ENCODE measurements at regions not wholly inside any gene's neighbourhood (a gene's known extent, or its start where the extent isn't known, plus 50 kb on each side); places are given as distances from the start of the nearest gene placed in this dataset.
"Not testable (repeated sequence)": the region's sequence is repeated elsewhere in the genome, so short reads cannot be mapped to it uniquely, and the experiment has no call there.

- DNase-seq = not testable (repeated sequence)
Measured at GRCh38 chr2:111432423-111432822, 311.7 kb downstream of the BCL2L11 start.

GRCh38 chr2:111432916-111433499, 312.3 kb downstream of the BCL2L11 start:
- not testable (repeated sequence) for DNase-seq

- DNase-seq = not testable (repeated sequence)
Measured at GRCh38 chr2:111433892-111434607, 313.3 kb downstream of the BCL2L11 start.

GRCh38 chr2:111434608-111434939, 313.9 kb downstream of the BCL2L11 start:
- DNase-seq = not testable (repeated sequence)

GRCh38 chr2:111435553-111436310, 315.0 kb downstream of the BCL2L11 start:
- not testable (repeated sequence) for DNase-seq

- DNase-seq = not testable (repeated sequence)
Measured at GRCh38 chr2:111436411-111436810, 315.7 kb downstream of the BCL2L11 start.

GRCh38 chr2:111437288-111437990, 316.7 kb downstream of the BCL2L11 start:
- DNase-seq = not testable (repeated sequence)

GRCh38 chr2:111438161-111438560, 317.4 kb downstream of the BCL2L11 start:
- not testable (repeated sequence) for DNase-seq

GRCh38 chr2:111439237-111439636, 318.5 kb downstream of the BCL2L11 start:
- DNase-seq = not testable (repeated sequence)

GRCh38 chr2:111441614-111442013, 320.9 kb downstream of the BCL2L11 start:
- not testable (repeated sequence) for DNase-seq

- not testable (repeated sequence) for DNase-seq
Measured at GRCh38 chr2:111442767-111443454, 322.2 kb downstream of the BCL2L11 start.

- not testable (repeated sequence) for DNase-seq
Measured at GRCh38 chr2:111444516-111444915, 323.8 kb downstream of the BCL2L11 start.

GRCh38 chr2:111445191-111445929, 324.6 kb downstream of the BCL2L11 start:
- DNase-seq = not testable (repeated sequence)

GRCh38 chr2:111445941-111446340, 325.2 kb downstream of the BCL2L11 start:
- DNase-seq = not testable (repeated sequence)

- not testable (repeated sequence) for DNase-seq
Measured at GRCh38 chr2:111447482-111447881, 326.8 kb downstream of the BCL2L11 start.

GRCh38 chr2:111448796-111449195, 328.1 kb downstream of the BCL2L11 start:
- DNase-seq = not testable (repeated sequence)

- DNase-seq = not testable (repeated sequence)
Measured at GRCh38 chr2:111450526-111450925, 329.8 kb downstream of the BCL2L11 start.

- not testable (repeated sequence) for DNase-seq
Measured at GRCh38 chr2:111451692-111452199, 331.0 kb downstream of the BCL2L11 start.

- DNase-seq = not testable (repeated sequence)
Measured at GRCh38 chr2:111452208-111452607, 331.5 kb downstream of the BCL2L11 start.

GRCh38 chr2:111453308-111453707, 332.6 kb downstream of the BCL2L11 start:
- DNase-seq = not testable (repeated sequence)

- DNase-seq = not testable (repeated sequence)
Measured at GRCh38 chr2:111453816-111454215, 333.1 kb downstream of the BCL2L11 start.
